ENCODE measurements at regions not wholly inside any gene's neighbourhood (a gene's known extent, or its start where the extent isn't known, plus 50 kb on each side); places are given as distances from the start of the nearest gene placed in this dataset.
"Not testable (repeated sequence)": the region's sequence is repeated elsewhere in the genome, so short reads cannot be mapped to it uniquely, and the experiment has no call there.

- no peak for DNase-seq
These were observed 147.7 kb downstream of the COG6 start for GRCh38 chr13:39803156-39803555.

DNA sequence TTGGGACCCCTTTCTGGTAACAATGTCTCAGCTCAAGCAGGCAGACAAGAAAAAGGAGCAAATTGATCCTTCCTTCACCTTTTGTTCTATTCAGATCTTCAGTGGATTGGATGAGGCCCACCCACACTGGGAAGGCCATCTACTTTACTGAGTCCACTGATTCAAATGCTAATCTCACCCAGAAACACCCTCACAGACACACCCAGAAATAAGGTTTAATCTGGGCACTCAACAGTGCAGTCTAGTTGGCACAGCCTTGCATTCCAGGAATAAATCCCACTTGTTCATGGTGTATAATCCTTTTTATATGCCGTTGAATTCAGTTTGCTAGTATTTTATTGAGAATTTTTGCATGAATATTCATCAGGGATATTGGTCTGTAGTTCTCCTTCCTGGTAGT, 148.4 kb downstream of the COG6 start:
- no peak for DNase-seq

- DNase-seq, result no peak
These were observed 149.1 kb downstream of the COG6 start for GRCh38 chr13:39804332-39805210.

GRCh38 chr13:39809466-39809865, 154.0 kb downstream of the COG6 start:
- no peak for DNase-seq

GRCh38 chr13:39810091-39810877, 154.8 kb downstream of the COG6 start:
- no peak for DNase-seq

DNA sequence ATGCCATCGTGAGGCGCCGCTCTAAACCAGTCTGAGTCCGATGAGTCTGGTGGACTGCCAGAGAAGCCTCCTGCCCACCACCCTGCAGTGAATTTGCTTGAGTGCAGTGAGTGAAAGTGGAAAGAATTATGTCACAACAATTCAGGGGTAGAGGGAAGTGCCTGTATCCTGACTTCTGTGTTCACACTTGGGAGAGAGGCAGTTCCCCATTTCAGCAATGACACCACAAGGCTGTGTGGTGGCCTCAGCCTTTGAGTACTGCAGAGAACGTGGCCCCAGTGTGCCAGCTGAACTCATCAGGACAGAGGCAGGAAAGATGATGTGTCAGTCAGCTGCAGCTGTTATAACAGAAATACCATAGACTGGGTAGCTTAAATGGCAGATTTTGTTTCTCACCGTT, 155.6 kb downstream of the COG6 start:
- DNase-seq, result no peak

- no peak for DNase-seq
These were observed 156.2 kb downstream of the COG6 start for GRCh38 chr13:39811696-39812095.

DNA sequence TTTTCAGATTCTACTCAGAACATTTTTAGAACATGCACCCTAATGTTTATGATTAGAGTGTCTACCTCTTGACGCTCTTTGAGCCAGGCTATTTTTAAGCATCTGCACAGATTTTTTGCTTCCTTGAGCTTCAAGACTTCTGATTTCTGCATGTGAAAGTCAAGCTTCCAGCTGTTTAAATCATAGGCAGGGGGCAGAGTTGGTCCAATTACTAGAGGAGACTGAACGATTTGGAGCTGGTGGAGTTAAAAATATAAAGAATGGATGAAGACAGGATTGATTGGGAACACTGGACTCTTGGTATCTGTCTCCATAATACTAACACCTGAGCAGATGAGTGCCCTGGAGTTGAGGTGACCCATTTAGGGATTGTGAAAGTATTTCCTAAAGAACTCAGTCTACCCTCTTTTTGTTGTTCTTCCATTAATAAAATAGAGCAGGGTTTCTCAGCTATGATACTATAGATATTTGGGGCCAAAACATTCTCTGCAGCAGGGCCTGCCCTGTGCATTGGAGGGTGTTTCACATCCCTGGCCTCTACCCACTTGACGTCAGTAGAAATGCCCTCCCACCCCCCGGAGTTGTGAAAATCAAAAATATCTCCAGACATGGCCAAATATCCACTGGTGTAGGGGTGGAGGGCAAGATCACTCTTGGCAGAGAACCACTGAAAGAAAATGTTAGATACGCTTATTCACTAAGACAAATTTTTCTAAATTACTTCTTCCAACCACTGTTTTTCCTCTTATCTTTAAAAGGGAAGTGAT, 160.1 kb downstream of the COG6 start:
- DNase-seq, result no peak

- DNase-seq, result no peak
These were observed 161.5 kb downstream of the COG6 start for GRCh38 chr13:39816936-39817335.

GRCh38 chr13:39818953-39819352, 163.5 kb downstream of the COG6 start:
- no peak for DNase-seq

DNA sequence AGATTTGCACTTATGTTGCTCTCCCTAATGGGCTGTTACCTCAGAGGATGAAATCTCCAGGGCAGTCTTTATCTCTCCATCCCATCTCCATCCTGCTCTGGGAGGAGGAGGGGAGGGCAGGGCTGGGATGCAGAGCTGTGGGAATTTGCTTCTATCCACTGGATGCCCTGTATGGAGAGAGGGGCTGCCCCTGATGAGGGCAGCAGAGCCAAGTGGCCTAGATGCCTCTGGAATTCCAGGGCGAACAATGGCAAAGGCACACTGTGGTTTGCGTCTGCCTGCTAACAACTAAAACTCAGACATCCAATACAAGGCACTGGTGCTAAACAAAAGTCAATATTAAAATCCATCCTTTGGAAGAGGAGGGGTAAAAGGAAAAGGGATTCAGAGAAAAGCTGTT, 165.1 kb downstream of the COG6 start:
- no peak for DNase-seq

- DNase-seq, result no peak
These were observed 166.5 kb downstream of the COG6 start for GRCh38 chr13:39821977-39822376.

DNA sequence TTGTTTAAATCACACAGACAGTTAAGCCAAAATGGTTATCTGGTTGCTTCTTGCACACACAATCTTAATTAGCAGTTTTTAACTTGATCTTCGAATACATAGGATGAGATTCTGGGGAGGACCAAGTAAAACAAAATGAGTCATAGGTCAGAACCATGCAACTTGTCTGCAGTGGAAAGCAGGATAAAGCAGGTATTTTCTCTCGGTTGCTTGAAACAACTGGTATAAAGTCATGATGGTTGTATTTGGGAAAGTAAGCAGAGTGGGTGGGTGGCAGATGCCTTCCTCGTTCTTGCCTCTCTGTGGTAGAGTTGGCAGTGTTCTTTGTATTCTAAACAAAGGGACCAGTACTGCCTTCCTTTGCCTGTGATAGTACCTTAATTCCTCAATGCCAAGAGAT, 167.0 kb downstream of the COG6 start:
- DNase-seq, result no peak

DNA sequence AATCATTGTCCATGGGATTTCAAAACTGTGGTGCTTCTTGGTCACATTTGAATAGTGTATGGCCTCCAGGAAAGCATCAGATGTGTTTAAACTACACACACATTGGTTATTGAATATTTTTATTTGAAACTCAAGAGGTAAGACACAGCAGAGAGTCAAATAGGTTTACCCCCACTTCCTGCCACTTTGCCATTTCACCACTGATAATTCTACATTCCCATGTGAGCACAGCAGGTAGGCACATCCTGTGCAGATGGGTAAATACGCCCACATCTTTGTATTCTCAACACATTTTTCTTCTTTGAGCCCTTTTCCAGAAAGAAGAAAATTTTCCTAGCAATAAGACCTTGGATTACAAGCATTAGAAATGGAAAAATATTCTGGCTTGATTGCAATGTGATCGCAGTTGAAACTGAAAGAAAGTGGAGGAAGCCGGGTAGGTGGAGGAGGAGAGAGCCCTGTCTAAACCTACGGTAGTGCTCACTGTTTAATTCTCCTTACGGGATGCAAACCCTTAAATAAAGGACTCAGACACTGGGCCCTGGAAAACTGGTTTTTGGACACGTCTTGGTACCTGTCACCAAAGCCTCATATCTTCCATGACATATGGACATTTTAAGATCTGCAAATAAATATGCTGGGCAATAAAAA, 167.7 kb downstream of the COG6 start:
- DNase-seq, result no peak

- no peak for DNase-seq
These were observed 170.4 kb downstream of the COG6 start for GRCh38 chr13:39825886-39826285.

- DNase-seq, result no peak
These were observed 179.8 kb downstream of the COG6 start for GRCh38 chr13:39835253-39835652.

DNA sequence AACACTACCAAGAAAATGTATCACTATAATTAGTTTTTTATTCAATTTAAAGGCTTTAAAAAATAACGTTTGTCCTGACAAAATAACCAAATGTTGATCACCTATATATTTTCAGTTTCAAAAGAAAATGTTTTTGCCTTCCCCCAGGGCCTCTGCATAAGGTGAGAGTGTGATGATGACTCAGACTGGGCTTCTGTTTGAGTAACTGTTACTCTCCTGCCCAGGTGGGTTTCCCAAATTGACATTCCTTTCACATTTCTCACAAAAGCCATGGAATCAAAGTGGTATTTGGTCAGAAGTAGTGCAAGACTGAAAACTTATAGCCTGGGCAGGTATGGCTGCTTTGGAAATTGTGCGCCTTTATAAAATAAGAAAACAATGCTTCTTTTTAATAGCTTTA, 180.6 kb downstream of the COG6 start:
- no peak for DNase-seq

DNA sequence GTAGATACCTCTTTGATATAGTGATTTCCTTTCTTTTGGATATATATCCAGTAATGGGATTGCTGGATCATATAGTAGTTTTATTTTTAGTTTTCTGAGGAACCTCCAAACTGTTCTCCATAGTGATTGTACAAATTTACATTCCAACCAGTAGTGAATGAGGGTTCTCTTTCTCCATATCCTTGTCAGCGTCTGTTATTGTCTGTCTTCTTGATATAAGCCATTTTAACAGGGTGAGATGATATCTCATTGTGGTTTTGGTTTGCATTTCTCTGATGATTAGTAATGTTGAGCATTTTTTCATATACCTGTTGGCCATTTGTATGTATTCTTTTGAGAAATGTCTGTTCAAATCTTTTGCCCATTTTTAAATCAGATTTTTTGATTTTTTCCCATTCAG, 182.4 kb downstream of the COG6 start:
- DNase-seq, result not testable (repeated sequence)

DNA sequence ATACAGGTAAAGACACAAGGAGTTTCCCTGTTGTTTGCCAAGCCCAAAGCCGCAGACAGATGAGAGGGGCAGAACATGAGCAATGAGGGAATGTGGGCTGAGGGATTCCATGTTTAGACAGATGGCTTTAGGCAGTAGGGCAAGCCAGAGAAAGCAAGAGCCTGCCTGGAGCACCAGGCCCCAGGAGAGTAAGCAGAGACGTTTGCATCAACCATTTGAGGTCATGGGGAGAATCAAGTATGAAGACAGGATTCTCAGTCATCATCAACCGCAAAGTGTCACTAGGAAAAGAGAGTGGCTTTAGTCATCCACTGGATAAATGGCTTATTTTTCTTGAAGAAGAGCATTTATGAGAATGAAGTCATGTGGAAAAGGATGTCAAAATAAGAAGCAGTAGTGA, 184.7 kb downstream of the COG6 start:
- DNase-seq, result no peak

DNA sequence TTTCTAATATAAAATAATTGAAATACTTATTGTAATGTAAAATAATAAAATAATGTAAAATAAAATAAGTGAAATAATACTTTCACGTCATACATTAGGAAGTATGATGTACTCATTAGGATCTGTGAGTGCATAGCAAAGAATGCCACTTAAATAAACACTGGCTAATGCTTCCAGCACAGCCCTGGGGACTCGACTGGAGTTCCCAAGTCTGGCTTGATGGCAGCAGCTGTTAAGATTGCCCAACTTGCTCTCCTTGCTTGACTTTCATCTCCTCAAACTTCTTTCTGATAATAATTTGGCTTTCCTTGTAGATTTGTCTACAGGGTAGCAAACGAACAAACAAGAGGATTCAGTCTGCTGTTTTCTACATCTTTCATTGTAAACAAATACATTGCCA, 191.9 kb downstream of the COG6 start:
- DNase-seq, result no peak

DNA sequence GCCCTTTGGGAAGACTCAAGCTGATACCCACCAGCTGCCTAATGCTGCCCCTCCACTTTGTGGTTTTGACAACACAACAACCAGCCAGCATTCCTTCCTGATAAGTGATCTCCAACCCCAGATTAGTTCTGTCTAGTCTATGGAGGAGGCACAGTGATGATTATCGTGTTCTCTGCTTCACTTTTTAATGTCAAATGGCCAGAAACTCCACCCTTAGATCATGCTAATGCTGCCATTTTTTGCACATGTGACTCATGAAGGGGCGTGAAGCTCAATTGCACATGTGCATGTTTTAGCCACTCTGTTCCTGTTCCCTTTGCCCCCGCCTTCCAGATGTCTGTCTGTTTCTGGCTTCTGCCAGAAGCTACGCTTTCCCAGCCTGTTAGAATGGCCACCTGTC, 199.8 kb downstream of the COG6 start:
- DNase-seq, result no peak

GRCh38 chr13:39856714-39857113, 201.3 kb downstream of the COG6 start:
- no peak for DNase-seq

DNA sequence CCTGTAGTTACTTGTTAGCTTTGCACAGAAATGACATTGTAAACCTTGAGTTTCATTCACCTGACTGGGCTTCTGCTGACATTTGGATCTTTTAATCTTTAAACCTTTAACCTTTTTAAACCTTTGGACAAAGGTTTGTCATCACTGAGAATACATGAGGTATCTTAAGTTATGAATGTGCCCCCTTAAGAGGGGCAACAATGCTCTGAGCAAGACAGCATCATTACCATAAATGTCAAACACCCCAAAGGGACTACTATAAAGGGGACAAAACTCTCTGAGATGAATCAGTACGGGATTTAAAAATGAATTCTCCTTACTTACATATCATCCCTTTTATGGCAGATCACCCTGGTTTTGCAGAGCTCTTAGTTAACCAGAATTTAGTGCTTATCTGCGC, 203.3 kb downstream of the COG6 start:
- DNase-seq, result no peak
